Endothelial cell of umbilical vein (primary cell): ENCODE measurements at regions not wholly inside any gene's neighbourhood (a gene's known extent, or its start where the extent isn't known, plus 50 kb on each side); places are given as distances from the start of the nearest gene placed in this dataset.

ENCODE experiments used
- EZH2 ChIP-seq: IDR thresholded peaks from 2 replicates; pipeline ENCODE4 v1.6.1; 2012; ENCODE audit warnings: borderline replicate concordance, low read depth, mild to moderate bottlenecking, moderate library complexity, low read length, inconsistent platforms; ENCODE audit not compliant: severe bottlenecking
- GATA2 ChIP-seq: IDR thresholded peaks from 2 replicates; pipeline ENCODE4 v1.7.0; 2011; ENCODE audit warnings: low read depth, mild to moderate bottlenecking, moderate library complexity, mixed read lengths, low read length; ENCODE audit not compliant: insufficient read length, insufficient read depth
- JUN ChIP-seq: IDR thresholded peaks from 2 replicates; pipeline ENCODE4 v1.6.1; 2011; ENCODE audit warnings: borderline replicate concordance, low read depth; ENCODE audit not compliant: insufficient read length, insufficient read depth
- MAX ChIP-seq: IDR thresholded peaks from 2 replicates; pipeline ENCODE4 v1.6.1; 2011; ENCODE audit not compliant: insufficient read depth, insufficient read length
- POLR2A ChIP-seq: IDR thresholded peaks from 2 replicates; pipeline ENCODE4 v1.6.1; 2012; ENCODE audit warnings: low read depth, mild to moderate bottlenecking, control low read depth, low read length
- POLR2AphosphoS5 ChIP-seq: IDR thresholded peaks from 2 replicates; pipeline ENCODE4 v1.6.1; 2012; ENCODE audit warnings: low read depth, mild to moderate bottlenecking, control low read depth, low read length, moderate library complexity; ENCODE audit not compliant: insufficient read depth
- TF ChIP-seq, protein P1 (sequence below), 2 donors: IDR thresholded peaks; 1 replicate in 1 of 2; 2 replicates in 1 of 2; pipeline ENCODE4 v1.5.1; 2011; ENCODE audit warnings: low read length in 2 of 2, mild to moderate bottlenecking in 2 of 2, moderate library complexity in 2 of 2, control low read depth in 1 of 2, inconsistent platforms in 1 of 2, low read depth in 1 of 2; ENCODE audit not compliant: insufficient read depth in 1 of 2; ENCODE audit errors: extremely low read depth in 1 of 2

GRCh38 chr7:118311121-118311836 is 86.8 kb downstream of the ANKRD7 start:
- TF ChIP-seq, protein P1, sequence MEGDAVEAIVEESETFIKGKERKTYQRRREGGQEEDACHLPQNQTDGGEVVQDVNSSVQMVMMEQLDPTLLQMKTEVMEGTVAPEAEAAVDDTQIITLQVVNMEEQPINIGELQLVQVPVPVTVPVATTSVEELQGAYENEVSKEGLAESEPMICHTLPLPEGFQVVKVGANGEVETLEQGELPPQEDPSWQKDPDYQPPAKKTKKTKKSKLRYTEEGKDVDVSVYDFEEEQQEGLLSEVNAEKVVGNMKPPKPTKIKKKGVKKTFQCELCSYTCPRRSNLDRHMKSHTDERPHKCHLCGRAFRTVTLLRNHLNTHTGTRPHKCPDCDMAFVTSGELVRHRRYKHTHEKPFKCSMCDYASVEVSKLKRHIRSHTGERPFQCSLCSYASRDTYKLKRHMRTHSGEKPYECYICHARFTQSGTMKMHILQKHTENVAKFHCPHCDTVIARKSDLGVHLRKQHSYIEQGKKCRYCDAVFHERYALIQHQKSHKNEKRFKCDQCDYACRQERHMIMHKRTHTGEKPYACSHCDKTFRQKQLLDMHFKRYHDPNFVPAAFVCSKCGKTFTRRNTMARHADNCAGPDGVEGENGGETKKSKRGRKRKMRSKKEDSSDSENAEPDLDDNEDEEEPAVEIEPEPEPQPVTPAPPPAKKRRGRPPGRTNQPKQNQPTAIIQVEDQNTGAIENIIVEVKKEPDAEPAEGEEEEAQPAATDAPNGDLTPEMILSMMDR (IDR thresholded peaks at IDR 0.05; ENCODE audit: extremely low read depth in 1 of 2, insufficient read depth in 1 of 2, low read depth in 1 of 2, low read length in 2 of 2), result no peak
- TF ChIP-seq POLR2AphosphoS5 (no peak), POLR2A (no peak), MAX (no peak), JUN (no peak), EZH2 (no peak), GATA2 (no peak)
